Left ventricle myocardium inferior (tissue), 1 donor: ENCODE measurements at regions not wholly inside any gene's neighbourhood (a gene's known extent, or its start where the extent isn't known, plus 50 kb on each side); places are given as distances from the start of the nearest gene placed in this dataset.

Experiments used
- DNase-seq: peaks from one replicate; pipeline ENCODE4 v3.0.0-alpha.2; 2020
- H3K27ac ChIP-seq: fragments of 200-600 bp; replicated peaks from 2 replicates; pipeline ENCODE4 v1.8.0; 2021
- H3K27me3 ChIP-seq: fragments of 200-600 bp; 2 replicates; pipeline ENCODE4 v1.8.0; 2021; ENCODE audit warnings: low read depth
- H3K36me3 ChIP-seq: fragments of 200-600 bp; 2 replicates; pipeline ENCODE4 v1.8.0; 2021
- H3K4me1 ChIP-seq: fragments of 200-600 bp; 2 replicates; pipeline ENCODE4 v1.8.0; 2021
- H3K4me3 ChIP-seq: fragments of 200-600 bp; 2 replicates; pipeline ENCODE4 v1.8.0; 2021; ENCODE audit warnings: mild to moderate bottlenecking, moderate library complexity
- H3K9me3 ChIP-seq: fragments of 200-600 bp; replicated peaks from 2 replicates; pipeline ENCODE4 v1.8.0; 2021
- intact Hi-C: fragments of 100-400 bp; cut with micrococcal nuclease; formaldehyde crosslinking; loops from one replicate; pipeline ENCODE4 v1.11.0; 2022
- TF ChIP-seq, protein P1 (sequence below): fragments of 200-600 bp; IDR thresholded peaks from 2 replicates; pipeline ENCODE4 v1.8.0; 2021; ENCODE audit warnings: antibody characterized with exemption, mild to moderate bottlenecking, borderline replicate concordance
- donor health status: DM: no; HTN: yes; CAD: no; lungs with severe emphysema.

- Histone ChIP-seq H3K36me3 (no peaks in the 10 kb centered on the region), H3K4me1 (no peaks in the 10 kb centered on the region), H3K27ac (no peak overlapping the region), H3K27me3 (peaks cover 23% of the 10 kb centered on the region), H3K4me3 (no peak overlapping the region), H3K9me3 (no peaks in the 10 kb centered on the region)
- intact Hi-C loops, result no loop called here
- TF ChIP-seq, protein P1, sequence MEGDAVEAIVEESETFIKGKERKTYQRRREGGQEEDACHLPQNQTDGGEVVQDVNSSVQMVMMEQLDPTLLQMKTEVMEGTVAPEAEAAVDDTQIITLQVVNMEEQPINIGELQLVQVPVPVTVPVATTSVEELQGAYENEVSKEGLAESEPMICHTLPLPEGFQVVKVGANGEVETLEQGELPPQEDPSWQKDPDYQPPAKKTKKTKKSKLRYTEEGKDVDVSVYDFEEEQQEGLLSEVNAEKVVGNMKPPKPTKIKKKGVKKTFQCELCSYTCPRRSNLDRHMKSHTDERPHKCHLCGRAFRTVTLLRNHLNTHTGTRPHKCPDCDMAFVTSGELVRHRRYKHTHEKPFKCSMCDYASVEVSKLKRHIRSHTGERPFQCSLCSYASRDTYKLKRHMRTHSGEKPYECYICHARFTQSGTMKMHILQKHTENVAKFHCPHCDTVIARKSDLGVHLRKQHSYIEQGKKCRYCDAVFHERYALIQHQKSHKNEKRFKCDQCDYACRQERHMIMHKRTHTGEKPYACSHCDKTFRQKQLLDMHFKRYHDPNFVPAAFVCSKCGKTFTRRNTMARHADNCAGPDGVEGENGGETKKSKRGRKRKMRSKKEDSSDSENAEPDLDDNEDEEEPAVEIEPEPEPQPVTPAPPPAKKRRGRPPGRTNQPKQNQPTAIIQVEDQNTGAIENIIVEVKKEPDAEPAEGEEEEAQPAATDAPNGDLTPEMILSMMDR, result no peak
- no peak for DNase-seq
Observed at GRCh38 chr9:107131108-107131799, 151.8 kb upstream of the RAD23B start.

DNA sequence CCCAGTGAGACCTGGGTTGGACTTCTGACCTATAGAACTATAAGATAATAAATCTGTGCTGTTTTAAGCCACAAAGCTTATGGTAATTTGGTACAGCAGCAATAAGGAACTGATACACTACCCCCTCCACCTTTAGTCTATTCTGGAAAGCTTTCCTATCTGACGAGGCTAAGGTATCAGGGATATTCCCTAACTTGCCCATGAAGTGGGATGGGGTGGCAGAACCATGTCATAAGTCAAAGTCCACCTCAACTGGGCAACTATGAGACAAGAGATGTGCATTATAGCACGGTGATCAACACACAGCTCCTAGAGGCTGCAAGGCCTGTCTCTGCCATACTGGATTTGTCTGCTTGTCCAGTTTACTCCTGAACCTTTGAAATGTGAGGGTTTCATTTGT lies 146.8 kb upstream of the RAD23B start:
- H3K27me3 ChIP-seq, result peaks cover 10% of the 10 kb centered on the region
- no peaks in the 10 kb centered on the region for H3K9me3 ChIP-seq
- no peaks in the 10 kb centered on the region for H3K4me1 ChIP-seq
- intact Hi-C loops, result no loop called here
- no peak for DNase-seq
- H3K4me3 ChIP-seq, result no peak overlapping the region
- H3K27ac ChIP-seq, result no peak overlapping the region
- no peaks in the 10 kb centered on the region for H3K36me3 ChIP-seq
- TF ChIP-seq, protein P1, result no peak

DNA sequence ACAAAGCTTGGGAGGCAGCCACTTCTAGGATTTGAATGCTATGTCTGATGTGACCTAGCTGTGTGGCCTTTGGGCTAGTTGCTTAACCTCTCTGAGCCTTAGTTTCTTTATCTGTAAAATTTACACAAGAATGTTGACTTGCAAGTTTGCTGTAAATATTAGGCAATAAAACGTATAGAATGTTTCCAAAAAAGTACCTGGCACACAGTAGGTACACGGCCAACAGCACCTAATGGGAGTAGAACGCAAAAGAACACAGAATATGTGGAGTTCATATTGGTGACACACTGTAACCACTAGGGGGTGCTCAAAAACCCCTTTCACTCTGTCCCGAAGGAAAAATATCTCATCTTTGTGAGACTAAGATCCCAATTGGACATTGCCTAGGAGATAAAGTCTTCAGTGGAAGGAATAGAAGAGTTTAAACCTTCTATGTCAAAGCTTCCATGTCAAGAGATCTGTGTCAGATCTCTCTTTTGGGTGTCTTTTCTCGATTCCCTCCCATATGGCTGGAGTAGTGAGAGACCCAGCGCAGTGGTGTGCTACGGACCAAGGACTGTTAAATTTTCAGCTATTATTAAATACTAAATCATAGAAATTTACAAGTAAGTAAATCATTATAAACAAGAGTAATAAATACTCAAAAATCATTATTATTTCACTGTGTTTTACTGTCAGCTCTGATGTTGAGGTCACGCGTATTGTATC lies 145.4 kb upstream of the RAD23B start:
- H3K27me3 ChIP-seq, result no peaks in the 10 kb centered on the region
- H3K36me3 ChIP-seq, result no peaks in the 10 kb centered on the region
- H3K27ac ChIP-seq, result no peak overlapping the region
- no peaks in the 10 kb centered on the region for H3K9me3 ChIP-seq
- no peak overlapping the region for H3K4me3 ChIP-seq
- DNase-seq, result no peak
- H3K4me1 ChIP-seq, result peaks cover 7% of the 10 kb centered on the region
- intact Hi-C loops, result no loop called here
- TF ChIP-seq, protein P1, result peak; percentile 71

DNA sequence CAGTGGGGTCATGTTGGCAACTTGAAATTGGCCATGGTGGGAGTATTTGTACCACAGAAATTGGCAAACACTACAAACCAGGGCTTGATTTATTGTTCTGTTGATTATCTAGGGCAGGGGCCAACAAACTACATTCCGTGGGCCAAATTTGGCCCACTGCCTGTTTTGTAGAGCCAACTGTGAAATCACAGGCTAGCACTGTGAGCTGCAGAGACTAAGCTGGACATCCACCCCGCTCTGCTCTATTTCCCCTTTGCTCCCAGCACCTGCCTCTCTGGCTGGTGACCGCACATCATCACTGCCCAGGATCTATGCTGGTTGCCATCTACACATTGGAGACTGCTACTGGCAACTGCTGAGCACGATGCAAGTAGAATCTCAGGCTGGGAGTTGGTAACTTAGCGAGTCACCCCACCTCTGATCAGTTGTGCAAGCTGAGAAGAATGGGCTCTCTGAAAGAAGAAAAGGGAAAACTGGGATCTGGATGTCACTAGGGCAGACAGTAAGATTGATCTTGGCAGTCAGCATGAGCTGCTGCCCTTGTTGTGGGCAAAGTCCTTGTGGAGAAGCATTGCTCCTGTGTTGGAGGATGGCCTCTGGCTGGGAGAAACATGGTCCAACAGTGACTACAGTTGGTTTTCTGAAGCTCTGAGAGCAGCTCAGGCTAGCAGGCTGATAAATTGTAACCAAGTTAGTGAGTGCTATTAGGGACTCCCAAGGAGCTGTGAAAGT lies 144.7 kb upstream of the RAD23B start:
- Histone ChIP-seq H3K4me1 (peaks cover 13% of the 10 kb centered on the region), H3K27me3 (no peaks in the 10 kb centered on the region), H3K36me3 (no peaks in the 10 kb centered on the region), H3K4me3 (no peak overlapping the region), H3K9me3 (no peaks in the 10 kb centered on the region), H3K27ac (no peak overlapping the region)
- DNase-seq, result no peak
- TF ChIP-seq, protein P1, result no peak
- intact Hi-C loops, result no loop called here

GRCh38 chr9:107141967-107142366 lies 141.1 kb upstream of the RAD23B start:
- peak overlapping the region; percentile 47 for H3K27ac ChIP-seq
- DNase-seq, result no peak
- intact Hi-C loops, result no loop called here

More at GRCh38 chr9:107141967-107142366, 141.1 kb upstream of the RAD23B start:
- Histone ChIP-seq H3K27me3 (no peaks in the 10 kb centered on the region), H3K36me3 (no peaks in the 10 kb centered on the region), H3K4me1 (peaks cover 13% of the 10 kb centered on the region), H3K4me3 (no peak overlapping the region), H3K9me3 (no peaks in the 10 kb centered on the region)
- TF ChIP-seq, protein P1, result no peak
